Cerebellar cortex (tissue), 1 donor: ENCODE measurements at regions not wholly inside any gene's neighbourhood (a gene's known extent, or its start where the extent isn't known, plus 50 kb on each side); places are given as distances from the start of the nearest gene placed in this dataset.
"Not testable (repeated sequence)": the region's sequence is repeated elsewhere in the genome, so short reads cannot be mapped to it uniquely, and the experiment has no call there.

Experiments used
- DNase-seq: peaks from one replicate; pipeline ENCODE4 v3.0.0-alpha.2; 2015; ENCODE audit warnings: low spot score

GRCh38 chr1:229155472-229155871, 115.4 kb upstream of the RAB4A start:
- no peak for DNase-seq

GRCh38 chr1:229156872-229157271, 114.0 kb upstream of the RAB4A start:
- DNase-seq: no peak

DNA sequence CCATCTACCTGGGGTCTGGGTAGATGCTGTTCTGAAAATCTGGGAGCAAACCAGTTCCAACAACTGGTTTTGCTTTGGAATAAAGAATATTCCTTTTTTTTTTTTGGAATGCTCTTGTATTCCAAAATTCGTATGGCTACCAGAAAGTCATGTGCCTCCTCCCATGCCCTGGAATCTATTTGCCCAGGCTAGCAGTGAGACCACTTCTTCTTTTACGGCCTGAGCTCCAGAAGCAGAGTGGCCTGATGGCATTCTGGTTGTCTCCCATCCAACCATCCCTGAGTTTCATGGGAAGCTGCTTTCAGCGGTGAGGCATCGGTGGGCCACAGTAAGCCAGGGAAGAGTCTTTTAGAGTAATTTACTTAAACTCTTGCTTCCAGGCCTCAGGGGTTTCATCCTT, 113.4 kb upstream of the RAB4A start:
- DNase-seq: no peak

DNA sequence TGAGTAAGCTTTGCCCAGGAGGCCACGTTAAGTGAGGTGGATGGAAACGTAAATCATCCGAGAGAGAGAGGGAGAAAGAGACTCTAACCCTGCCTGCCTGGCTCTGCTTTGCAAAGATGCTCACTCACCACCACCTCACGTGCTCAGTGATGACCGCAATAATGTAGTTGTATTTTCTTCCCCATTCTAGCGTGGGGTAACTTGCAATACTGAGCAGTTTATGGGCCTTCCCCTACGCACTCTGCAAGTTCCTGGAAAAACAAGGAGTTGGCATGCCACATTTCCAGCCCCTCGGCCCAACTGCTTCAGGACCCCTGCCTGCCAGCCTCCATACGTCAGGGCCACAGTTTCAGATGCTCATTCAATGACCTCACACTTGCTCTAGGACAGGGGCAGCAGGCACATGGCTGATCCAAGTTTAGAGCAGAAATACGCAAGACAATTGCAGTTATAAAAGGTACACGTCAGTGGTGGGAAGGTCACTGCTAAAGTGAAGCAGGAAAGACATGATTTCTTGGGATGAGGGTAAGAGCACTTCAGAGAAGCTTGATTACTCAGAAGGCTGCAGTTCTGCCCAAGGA, 112.5 kb upstream of the RAB4A start:
- no peak for DNase-seq

DNA sequence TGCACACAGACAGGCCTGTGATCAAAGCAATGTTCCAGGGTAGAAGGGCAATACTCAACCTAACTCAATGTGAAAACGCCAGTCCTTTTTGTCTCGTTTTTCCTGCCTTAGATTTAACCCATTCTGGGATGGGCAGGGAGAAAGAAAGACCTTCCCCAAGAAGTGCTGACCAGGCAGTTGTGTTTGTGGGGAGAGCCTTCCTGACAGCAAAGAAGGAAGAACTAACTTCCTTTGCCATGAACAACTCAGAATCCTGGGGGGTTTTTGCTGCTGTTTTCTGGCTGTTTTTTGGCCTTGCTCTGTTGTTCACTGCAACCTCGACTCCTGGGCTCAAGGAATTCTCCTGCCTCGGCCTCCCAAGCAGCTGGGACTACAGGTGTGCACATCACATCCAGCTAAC, 112.0 kb upstream of the RAB4A start:
- DNase-seq: no peak

GRCh38 chr1:229159668-229160544, 111.0 kb upstream of the RAB4A start:
- DNase-seq: no peak

DNA sequence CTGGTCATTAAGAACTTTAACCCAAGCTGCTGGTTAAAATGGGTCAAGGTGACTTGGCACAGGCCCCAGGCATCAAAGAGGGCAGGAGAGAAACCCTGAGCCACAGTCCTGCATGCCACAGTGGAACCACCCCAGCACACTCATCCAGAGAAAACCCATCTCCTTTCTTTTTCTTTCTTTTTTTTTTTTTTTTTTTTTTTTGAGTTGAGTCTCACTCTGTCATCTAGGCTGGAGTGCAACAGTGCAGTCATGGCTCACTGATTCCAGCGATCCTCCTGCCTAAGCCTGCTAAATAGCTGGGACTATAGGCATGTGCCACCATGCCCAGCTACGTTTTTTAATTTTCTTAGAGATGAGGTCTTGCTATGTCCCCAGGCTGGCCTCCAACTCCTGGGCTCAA, 109.2 kb upstream of the RAB4A start:
- no peak for DNase-seq

- no peak for DNase-seq
Measured at GRCh38 chr1:229162825-229163515, 107.9 kb upstream of the RAB4A start.

DNA sequence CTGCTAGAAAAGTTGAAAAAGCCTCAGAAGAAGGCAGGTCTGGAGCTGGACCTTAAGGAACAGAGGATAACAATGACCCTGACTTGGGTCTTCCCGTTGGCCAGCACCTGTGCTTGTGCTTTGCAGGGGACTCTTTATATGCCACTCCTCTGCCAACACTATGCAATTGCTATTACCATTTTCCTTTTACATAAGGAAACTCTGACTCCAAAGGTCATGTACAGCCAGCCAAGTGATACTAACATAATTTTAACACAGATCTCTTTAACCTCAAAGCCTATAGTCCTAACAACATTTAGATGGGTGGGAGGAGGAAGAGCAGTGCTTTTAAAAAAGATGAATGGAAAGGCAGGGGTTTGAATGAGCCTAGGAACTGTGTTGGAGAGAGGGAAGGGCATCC, 106.6 kb upstream of the RAB4A start:
- no peak for DNase-seq

- no peak for DNase-seq
Measured at GRCh38 chr1:229164836-229165735, 105.8 kb upstream of the RAB4A start.

DNA sequence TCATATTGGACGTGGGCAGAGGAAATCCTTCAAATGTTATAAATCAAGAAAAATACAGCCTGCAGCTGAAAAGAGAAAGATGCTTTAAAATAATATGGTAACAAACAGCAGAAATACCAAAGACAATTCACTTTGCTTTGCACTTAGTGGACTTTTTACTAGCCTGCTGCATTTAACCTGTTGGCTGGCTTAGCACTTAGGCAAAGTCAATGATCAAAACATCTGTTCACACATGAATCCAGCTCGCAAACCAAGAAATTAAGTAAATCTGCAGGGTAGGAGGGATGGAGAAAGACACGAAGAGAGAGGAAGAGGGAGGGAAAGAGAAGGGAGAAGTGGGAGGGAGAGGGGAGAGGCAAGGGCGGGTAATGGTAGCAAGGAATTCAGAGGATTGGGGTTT, 103.6 kb upstream of the RAB4A start:
- DNase-seq: no peak

DNA sequence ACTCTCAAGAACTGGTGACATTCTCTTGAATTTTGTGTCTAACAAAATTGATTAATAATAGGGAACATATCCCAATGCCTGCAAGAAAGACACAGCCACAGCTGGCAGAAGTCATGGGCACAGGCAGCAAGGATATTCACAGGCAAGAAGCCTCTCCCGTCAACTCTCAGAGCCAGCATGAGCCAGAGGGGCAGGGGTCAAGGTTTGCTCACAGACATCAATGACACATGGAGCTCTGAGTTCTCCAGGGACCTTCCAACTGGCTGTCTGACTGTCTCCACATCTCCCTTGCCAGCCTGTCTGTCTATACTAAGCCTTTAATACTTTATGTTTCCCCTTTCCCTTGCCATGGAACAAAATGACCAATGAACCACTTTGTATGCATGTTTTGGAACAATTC, 101.5 kb upstream of the RAB4A start:
- no peak for DNase-seq

GRCh38 chr1:229170274-229170673, 100.6 kb upstream of the RAB4A start:
- DNase-seq: no peak

DNA sequence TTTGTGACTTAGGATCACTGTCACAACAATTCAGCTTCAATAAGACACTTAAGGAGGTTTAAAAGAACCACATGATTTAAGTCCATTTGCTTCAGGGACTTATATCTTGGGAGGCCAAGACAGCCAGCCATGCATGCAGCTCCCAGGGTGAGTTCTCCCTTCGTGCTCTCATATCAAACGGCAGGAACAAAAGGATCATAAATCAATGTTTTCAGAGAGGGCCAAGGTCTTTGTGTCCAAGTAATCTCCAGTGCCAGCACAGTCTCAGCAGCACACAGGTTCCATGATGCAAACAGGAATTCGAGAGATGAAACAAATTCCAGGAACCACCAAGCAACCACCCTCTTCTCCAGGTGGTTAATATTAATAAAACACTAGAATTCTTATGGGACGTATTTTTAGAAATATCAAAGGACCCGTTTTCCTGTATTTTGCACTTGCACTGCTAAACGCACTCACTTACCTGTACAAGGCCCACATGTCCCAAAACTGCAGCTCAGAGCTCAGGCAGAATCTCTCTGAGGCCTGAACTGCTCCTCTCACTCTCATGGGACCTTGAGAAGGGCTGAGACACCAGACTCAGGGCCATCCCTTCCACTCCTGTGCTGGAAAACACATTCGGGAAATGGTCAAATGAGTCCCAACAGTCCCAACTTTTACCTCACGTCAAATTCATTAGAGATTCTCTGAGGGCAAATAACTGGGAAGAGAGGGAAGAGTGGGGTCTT, 100.0 kb upstream of the RAB4A start:
- DNase-seq: no peak

DNA sequence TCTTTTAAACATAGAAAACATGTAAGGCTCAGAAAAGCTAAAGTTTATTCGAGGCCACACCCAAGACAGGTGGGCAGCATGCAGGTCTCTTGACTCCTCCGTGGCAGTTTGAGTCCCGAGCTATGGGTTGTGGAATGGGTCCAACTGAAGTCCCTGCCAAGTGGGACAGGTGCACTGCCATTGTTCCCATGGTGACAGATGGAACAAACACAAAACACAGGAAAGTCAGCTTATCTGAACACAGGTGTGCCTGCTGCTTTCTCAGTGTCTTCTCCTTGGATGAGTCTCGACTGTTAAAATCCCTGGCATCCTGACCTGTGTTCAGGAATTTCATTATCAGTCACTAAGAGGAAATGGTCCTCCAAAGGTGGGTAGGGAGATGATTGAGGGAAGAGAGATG, 99.0 kb upstream of the RAB4A start:
- DNase-seq: peak; percentile 69

- not testable (repeated sequence) for DNase-seq
Measured at GRCh38 chr1:229173491-229174476, 97.1 kb upstream of the RAB4A start.

- not testable (repeated sequence) for DNase-seq
Measured at GRCh38 chr1:229175297-229175696, 95.6 kb upstream of the RAB4A start.

- DNase-seq: not testable (repeated sequence)
Measured at GRCh38 chr1:229176457-229176856, 94.5 kb upstream of the RAB4A start.

- DNase-seq: no peak
Measured at GRCh38 chr1:229180161-229180560, 90.8 kb upstream of the RAB4A start.

GRCh38 chr1:229181419-229181818, 89.5 kb upstream of the RAB4A start:
- no peak for DNase-seq
